Tibial artery (tissue), 4 donors: ENCODE measurements at regions not wholly inside any gene's neighbourhood (a gene's known extent, or its start where the extent isn't known, plus 50 kb on each side); places are given as distances from the start of the nearest gene placed in this dataset.

Source experiments
- DNase-seq, 2 donors: peaks; one replicate each; pipeline ENCODE4 v3.0.0-alpha.2; 2019
- H3K27ac ChIP-seq, 2 donors: fragments of 200-600 bp; sonication (generic) in 1 of 2; 1 replicate in 1 of 2; 2 replicates in 1 of 2; pipeline ENCODE4 v1.5.1; 2018 to 2019; ENCODE audit warnings: mild to moderate bottlenecking in 1 of 2
- H3K27me3 ChIP-seq, 2 donors: fragments of 200-600 bp; sonication (generic) in 1 of 2; one replicate each; pipeline versions ENCODE4 v1.5.1 to v1.6.0; 2016 to 2019
- H3K36me3 ChIP-seq, 3 donors: fragments of 200-600 bp; sonication (generic) in 2 of 3; one replicate each; pipeline ENCODE4 v1.5.1; 2016 to 2019; ENCODE audit warnings: mild to moderate bottlenecking in 2 of 3
- H3K4me1 ChIP-seq, 4 donors: fragments of 200-600 bp; sonication (generic) in 2 of 4; 1 replicate in 3 of 4; 2 replicates in 1 of 4; pipeline ENCODE4 v1.5.1; 2016 to 2019
- H3K4me3 ChIP-seq, 2 donors: fragments of 200-600 bp; sonication (generic) in 1 of 2; 1 replicate in 1 of 2; 2 replicates in 1 of 2; pipeline ENCODE4 v1.5.1; 2018 to 2019; ENCODE audit warnings: mild to moderate bottlenecking in 2 of 2
- H3K9me3 ChIP-seq, 3 donors: fragments of 200-600 bp; sonication (generic) in 1 of 3; one replicate each; pipeline ENCODE4 v1.5.1; 2016 to 2019
- intact Hi-C: fragments of 100-400 bp; cut with DNase I; formaldehyde crosslinking; loops from one replicate; pipeline ENCODE4 v1.15.0; 2023; ENCODE audit warnings: low total_unique reads
- TF ChIP-seq, protein P1 (sequence below), 2 experiments: fragments of 200-600 bp in 1 of 2; fragments of 450-650 bp in 1 of 2; IDR thresholded peaks; one replicate each; pipeline ENCODE4 v1.5.1; 2017 to 2019; ENCODE audit warnings: antibody characterized with exemption in 2 of 2, mild to moderate bottlenecking in 1 of 2, moderate library complexity in 1 of 2

DNA sequence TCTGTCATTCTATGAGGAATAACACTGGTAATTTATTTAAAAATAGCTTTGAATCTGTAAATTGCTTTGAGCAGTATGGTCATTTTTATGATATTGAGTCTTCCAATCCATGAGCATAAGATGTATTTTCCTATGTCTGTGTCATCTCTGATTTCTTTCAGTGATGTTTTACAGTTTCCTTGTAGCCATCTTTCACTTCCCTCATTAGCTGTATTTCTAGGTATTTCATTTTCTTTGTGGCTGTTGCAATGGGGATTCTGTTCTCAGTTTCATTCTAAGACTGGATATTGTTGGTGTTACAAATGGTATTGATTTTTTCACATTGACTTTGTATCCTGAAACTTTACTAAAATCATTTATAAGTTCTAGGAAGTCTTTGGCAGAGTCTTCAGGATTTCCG lies 116.2 kb downstream of the DDX3Y start:
- DNase-seq, result no peak
- no peaks in the 10 kb centered on the region for H3K36me3 ChIP-seq
- H3K27ac ChIP-seq, result no peak overlapping the region
- H3K9me3 ChIP-seq, result no peaks in the 10 kb centered on the region
- H3K27me3 ChIP-seq, result no peaks in the 10 kb centered on the region
- intact Hi-C loops, result no loop called here
- TF ChIP-seq, protein P1, sequence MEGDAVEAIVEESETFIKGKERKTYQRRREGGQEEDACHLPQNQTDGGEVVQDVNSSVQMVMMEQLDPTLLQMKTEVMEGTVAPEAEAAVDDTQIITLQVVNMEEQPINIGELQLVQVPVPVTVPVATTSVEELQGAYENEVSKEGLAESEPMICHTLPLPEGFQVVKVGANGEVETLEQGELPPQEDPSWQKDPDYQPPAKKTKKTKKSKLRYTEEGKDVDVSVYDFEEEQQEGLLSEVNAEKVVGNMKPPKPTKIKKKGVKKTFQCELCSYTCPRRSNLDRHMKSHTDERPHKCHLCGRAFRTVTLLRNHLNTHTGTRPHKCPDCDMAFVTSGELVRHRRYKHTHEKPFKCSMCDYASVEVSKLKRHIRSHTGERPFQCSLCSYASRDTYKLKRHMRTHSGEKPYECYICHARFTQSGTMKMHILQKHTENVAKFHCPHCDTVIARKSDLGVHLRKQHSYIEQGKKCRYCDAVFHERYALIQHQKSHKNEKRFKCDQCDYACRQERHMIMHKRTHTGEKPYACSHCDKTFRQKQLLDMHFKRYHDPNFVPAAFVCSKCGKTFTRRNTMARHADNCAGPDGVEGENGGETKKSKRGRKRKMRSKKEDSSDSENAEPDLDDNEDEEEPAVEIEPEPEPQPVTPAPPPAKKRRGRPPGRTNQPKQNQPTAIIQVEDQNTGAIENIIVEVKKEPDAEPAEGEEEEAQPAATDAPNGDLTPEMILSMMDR (IDR thresholded peaks at IDR 0.05), result no peak
- no peaks in the 10 kb centered on the region for H3K4me1 ChIP-seq
- H3K4me3 ChIP-seq, result no peak overlapping the region

DNA sequence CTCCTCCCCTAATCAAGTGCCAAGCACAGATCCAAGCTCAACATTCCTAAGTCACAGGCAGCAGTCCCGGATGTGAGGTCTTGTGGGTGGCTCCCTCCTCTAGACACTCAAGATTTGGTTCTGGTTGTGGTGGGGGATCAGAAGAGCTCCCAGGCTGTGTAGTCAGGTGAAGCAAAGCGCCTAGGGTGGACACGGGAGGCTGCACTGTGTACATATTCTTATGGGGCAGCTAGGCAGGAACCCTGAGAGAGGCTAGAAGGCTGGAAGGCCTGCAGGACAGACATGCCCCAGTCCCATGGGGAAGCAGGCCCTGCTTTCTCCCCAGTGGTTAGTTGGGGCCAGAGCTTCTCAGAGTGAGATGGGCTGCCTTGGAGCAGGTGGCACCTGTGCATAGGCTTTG lies 118.9 kb downstream of the DDX3Y start:
- Histone ChIP-seq H3K9me3 (no peaks in the 10 kb centered on the region), H3K36me3 (no peaks in the 10 kb centered on the region), H3K4me3 (no peak overlapping the region), H3K4me1 (no peaks in the 10 kb centered on the region), H3K27ac (no peak overlapping the region), H3K27me3 (no peaks in the 10 kb centered on the region)
- intact Hi-C loops, result no loop called here
- TF ChIP-seq, protein P1 (IDR thresholded peaks at IDR 0.05), result no peak
- no peak for DNase-seq

DNA sequence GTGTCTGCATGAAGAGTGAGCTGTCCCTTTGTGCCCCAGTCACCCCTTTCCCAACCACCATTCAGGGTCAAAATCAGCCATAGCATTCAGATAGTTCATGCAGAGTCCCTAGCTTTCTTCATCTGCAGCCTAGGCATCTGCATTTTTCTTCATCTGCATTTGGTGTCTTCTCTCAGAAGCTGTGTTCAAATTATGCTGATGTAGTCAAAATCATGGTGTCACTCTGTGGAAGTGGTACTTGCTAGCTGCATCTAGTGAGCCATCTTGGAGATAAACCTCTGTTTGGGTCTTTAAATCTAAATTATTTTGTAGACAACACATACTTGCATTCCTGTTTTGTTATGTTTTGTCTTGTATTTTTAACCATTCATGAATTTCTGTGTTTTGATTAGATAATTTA lies 119.8 kb downstream of the DDX3Y start:
- H3K36me3 ChIP-seq, result no peaks in the 10 kb centered on the region
- no peak overlapping the region for H3K27ac ChIP-seq
- H3K4me3 ChIP-seq, result no peak overlapping the region
- H3K27me3 ChIP-seq, result no peaks in the 10 kb centered on the region
- DNase-seq, result no peak
- no peaks in the 10 kb centered on the region for H3K9me3 ChIP-seq
- H3K4me1 ChIP-seq, result no peaks in the 10 kb centered on the region
- intact Hi-C loops, result no loop called here
- TF ChIP-seq, protein P1 (IDR thresholded peaks at IDR 0.05), result no peak

DNA sequence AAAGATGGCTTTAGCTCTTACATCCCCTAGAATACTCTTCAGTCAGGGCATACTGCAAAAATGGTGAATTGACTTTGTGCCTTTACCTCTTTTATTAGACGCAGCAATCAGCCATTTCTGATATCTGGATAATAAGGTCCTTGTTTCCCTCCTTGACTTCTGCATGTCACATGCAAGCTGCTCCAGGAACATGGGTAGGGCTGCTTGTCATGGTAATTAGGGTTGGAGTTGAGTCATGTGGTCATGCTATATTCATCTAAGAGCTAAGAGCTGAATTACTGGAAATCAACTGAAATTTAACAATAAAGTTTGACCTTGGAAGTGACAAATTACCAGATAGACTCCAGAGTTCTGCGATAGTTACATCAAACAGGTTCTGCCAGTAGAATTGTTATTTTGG lies 122.2 kb downstream of the DDX3Y start:
- no peaks in the 10 kb centered on the region for H3K4me1 ChIP-seq
- no peak for DNase-seq
- intact Hi-C loops, result no loop called here
- no peaks in the 10 kb centered on the region for H3K36me3 ChIP-seq
- TF ChIP-seq, protein P1 (IDR thresholded peaks at IDR 0.05), result no peak
- H3K27ac ChIP-seq, result no peak overlapping the region
- no peaks in the 10 kb centered on the region for H3K9me3 ChIP-seq
- H3K4me3 ChIP-seq, result no peak overlapping the region
- H3K27me3 ChIP-seq, result no peaks in the 10 kb centered on the region

DNA sequence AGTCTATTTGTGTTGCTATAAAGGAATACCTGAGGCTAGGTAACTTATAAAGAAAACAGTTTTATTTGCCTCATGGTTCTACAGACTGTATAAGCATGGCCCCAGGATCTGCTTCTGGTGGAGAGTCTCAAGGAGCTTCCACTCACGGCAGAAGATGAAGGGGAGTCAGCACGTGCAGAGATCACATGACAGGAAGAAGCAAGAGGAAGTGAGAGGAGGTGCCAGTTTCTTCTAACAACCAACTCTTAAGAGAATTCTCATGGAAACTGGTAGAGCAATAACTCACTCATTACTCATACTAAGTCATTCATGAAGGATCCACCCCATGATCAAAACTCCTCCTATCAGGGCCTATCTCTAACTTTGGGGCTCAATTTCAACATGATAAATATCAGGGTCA lies 135.6 kb downstream of the DDX3Y start:
- H3K4me1 ChIP-seq, result no peaks in the 10 kb centered on the region
- TF ChIP-seq, protein P1 (IDR thresholded peaks at IDR 0.05), result no peak
- H3K27me3 ChIP-seq, result no peaks in the 10 kb centered on the region
- no peak for DNase-seq
- intact Hi-C loops, result no loop called here
- no peak overlapping the region for H3K27ac ChIP-seq
- no peak overlapping the region for H3K4me3 ChIP-seq
- no peaks in the 10 kb centered on the region for H3K36me3 ChIP-seq
- H3K9me3 ChIP-seq, result no peaks in the 10 kb centered on the region

DNA sequence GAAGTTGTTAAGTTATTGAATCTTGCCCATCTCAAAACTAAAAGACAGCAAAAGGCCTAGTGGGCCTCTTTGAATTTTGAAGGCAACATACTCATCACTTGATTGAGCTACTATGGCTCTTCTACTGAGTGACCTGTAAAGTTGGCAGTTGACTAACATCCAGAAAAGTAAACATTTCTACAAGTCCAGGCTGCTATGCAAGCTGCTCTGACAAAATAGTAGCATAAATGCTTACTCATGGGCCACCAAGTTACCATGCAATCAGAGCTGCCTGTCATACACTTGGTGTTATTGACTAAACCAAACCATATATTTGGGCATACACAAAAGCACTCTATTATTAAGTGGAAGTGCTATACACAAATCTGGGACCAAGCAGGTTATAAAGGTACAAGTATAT lies 148.8 kb downstream of the DDX3Y start:
- no peaks in the 10 kb centered on the region for H3K4me1 ChIP-seq
- H3K9me3 ChIP-seq, result no peaks in the 10 kb centered on the region
- no peak overlapping the region for H3K4me3 ChIP-seq
- TF ChIP-seq, protein P1 (IDR thresholded peaks at IDR 0.05), result no peak
- H3K36me3 ChIP-seq, result no peaks in the 10 kb centered on the region
- no peaks in the 10 kb centered on the region for H3K27me3 ChIP-seq
- intact Hi-C loops, result no loop called here
- H3K27ac ChIP-seq, result no peak overlapping the region
- no peak for DNase-seq
